ENCODE measurements at regions not wholly inside any gene's neighbourhood (a gene's known extent, or its start where the extent isn't known, plus 50 kb on each side); places are given as distances from the start of the nearest gene placed in this dataset.

DNA sequence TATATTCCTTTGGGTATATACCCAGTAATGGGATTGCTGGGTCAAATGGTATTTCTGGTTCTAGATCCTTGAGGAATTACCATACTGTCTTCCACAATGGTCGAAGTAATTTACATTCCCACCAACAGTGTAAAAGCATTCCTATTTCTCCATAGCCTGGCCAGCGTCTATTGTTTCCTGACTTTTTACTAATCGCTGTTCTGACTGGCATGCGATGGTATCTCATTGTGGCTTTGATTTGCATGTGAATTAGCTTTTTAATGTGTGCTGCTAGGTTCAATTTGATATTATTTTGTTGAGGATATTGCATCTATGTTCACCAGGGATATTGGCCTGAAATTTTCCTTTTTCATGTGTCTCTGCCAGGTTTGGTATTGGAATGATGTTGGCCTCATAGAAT, 67.4 kb upstream of the VRK2 start:
- TF ChIP-seq CTCF (conservative IDR thresholded peaks at IDR 0.05) = no peak
- TF ChIP-seq EZH2 (IDR thresholded peaks at IDR 0.05; ENCODE audit: low read depth) = no peak

Measured in PC-9 (cell line).